GM23338 (cell line): ENCODE measurements at regions not wholly inside any gene's neighbourhood (a gene's known extent, or its start where the extent isn't known, plus 50 kb on each side); places are given as distances from the start of the nearest gene placed in this dataset.

Source experiments
- CREB1 ChIP-seq: fragments of 250-450 bp; sonication (Bioruptor Pico); IDR thresholded peaks from 2 replicates; pipeline ENCODE4 v1.5.0; 2020; ENCODE audit warnings: low read depth, mild to moderate bottlenecking, moderate library complexity
- CTCF ChIP-seq, 2 experiments: fragments of 200-600 bp in 1 of 2; sonication (generic) in 1 of 2; conservative IDR thresholded peaks; 2 replicates each; pipeline versions ENCODE4 v1.5.1 to v1.6.1; 2016 to 2017; ENCODE audit warnings: antibody characterized with exemption in 2 of 2, low read depth in 2 of 2, mild to moderate bottlenecking in 2 of 2, moderate library complexity in 1 of 2
- ETS1 ChIP-seq: IDR thresholded peaks from 2 replicates; pipeline ENCODE4 v1.6.1; 2016; ENCODE audit warnings: antibody characterized with exemption
- EZH2phosphoT487 ChIP-seq: fragments of 200-600 bp; sonication (generic); IDR thresholded peaks from one replicate; pipeline ENCODE4 v1.8.1; 2018; ENCODE audit warnings: antibody characterized with exemption; ENCODE audit not compliant: unreplicated experiment
- JUNB ChIP-seq: IDR thresholded peaks from one replicate; pipeline ENCODE4 v1.6.1; 2016; ENCODE audit warnings: antibody characterized with exemption; ENCODE audit not compliant: unreplicated experiment
- NANOG ChIP-seq: IDR thresholded peaks from 2 replicates; pipeline ENCODE4 v1.6.1; 2016; ENCODE audit warnings: antibody characterized with exemption, borderline replicate concordance

DNA sequence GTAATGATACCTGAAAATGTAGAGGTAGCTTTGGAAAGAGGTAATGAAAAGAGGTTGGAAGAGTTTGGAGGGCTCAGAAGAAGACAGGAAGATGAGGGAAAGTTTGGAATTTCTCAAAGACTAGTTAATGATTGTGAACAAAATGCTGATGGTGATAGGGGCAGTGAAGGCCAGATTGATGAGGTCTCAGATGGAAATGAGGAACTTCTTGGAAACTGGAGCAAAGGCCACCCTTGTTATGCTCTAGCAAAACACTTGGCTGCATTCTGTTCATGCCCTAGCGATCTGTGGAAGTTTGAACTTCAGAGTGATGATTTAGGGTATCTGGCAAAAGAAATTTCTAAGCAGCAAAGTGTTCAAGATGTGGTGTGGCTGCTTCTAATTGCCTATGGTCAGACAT, 161.2 kb upstream of the SPEF2 start:
- TF ChIP-seq CTCF (conservative IDR thresholded peaks at IDR 0.05; ENCODE audit: low read depth in 2 of 2) (no peak), JUNB (no peak), NANOG (no peak), EZH2phosphoT487 (no peak), ETS1 (no peak), CREB1 (CRISPR knock-in tag) (no peak)
